ENCODE measurements at regions not wholly inside any gene's neighbourhood (a gene's known extent, or its start where the extent isn't known, plus 50 kb on each side); places are given as distances from the start of the nearest gene placed in this dataset.

GRCh38 chr6:137780447-137781034 is 86.5 kb upstream of the TNFAIP3 start:
- TF ChIP-seq CTCF (IDR thresholded peaks at IDR 0.05 in 2 of 3, conservative IDR thresholded peaks at IDR 0.05 in 1 of 3; ENCODE audit: control insufficient read depth in 2 of 3, extremely low read depth in 1 of 3, insufficient read depth in 1 of 3, low read depth in 3 of 3, low read length in 3 of 3), result no peak
- no peak for TF ChIP-seq BCL11A (IDR thresholded peaks at IDR 0.05; ENCODE audit: low read depth, low read length)
- no peak for TF ChIP-seq POLR2AphosphoS2 (IDR thresholded peaks at IDR 0.05; ENCODE audit: low read depth, low read length)
- TF ChIP-seq, protein P1, sequence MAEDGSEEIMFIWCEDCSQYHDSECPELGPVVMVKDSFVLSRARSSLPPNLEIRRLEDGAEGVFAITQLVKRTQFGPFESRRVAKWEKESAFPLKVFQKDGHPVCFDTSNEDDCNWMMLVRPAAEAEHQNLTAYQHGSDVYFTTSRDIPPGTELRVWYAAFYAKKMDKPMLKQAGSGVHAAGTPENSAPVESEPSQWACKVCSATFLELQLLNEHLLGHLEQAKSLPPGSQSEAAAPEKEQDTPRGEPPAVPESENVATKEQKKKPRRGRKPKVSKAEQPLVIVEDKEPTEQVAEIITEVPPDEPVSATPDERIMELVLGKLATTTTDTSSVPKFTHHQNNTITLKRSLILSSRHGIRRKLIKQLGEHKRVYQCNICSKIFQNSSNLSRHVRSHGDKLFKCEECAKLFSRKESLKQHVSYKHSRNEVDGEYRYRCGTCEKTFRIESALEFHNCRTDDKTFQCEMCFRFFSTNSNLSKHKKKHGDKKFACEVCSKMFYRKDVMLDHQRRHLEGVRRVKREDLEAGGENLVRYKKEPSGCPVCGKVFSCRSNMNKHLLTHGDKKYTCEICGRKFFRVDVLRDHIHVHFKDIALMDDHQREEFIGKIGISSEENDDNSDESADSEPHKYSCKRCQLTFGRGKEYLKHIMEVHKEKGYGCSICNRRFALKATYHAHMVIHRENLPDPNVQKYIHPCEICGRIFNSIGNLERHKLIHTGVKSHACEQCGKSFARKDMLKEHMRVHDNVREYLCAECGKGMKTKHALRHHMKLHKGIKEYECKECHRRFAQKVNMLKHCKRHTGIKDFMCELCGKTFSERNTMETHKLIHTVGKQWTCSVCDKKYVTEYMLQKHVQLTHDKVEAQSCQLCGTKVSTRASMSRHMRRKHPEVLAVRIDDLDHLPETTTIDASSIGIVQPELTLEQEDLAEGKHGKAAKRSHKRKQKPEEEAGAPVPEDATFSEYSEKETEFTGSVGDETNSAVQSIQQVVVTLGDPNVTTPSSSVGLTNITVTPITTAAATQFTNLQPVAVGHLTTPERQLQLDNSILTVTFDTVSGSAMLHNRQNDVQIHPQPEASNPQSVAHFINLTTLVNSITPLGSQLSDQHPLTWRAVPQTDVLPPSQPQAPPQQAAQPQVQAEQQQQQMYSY (CRISPR knock-in tag; IDR thresholded peaks at IDR 0.05), result no peak
- TF ChIP-seq NR2C2 (IDR thresholded peaks at IDR 0.05; ENCODE audit: borderline replicate concordance, control insufficient read depth, insufficient read length, low read depth), result no peak
- TF ChIP-seq POLR2AphosphoS5 (IDR thresholded peaks at IDR 0.05; ENCODE audit: low read length), result no peak
- no peak for TF ChIP-seq SREBF1 (IDR thresholded peaks at IDR 0.05; ENCODE audit: low read length)
